ENCODE measurements at regions not wholly inside any gene's neighbourhood (a gene's known extent, or its start where the extent isn't known, plus 50 kb on each side); places are given as distances from the start of the nearest gene placed in this dataset.

DNA sequence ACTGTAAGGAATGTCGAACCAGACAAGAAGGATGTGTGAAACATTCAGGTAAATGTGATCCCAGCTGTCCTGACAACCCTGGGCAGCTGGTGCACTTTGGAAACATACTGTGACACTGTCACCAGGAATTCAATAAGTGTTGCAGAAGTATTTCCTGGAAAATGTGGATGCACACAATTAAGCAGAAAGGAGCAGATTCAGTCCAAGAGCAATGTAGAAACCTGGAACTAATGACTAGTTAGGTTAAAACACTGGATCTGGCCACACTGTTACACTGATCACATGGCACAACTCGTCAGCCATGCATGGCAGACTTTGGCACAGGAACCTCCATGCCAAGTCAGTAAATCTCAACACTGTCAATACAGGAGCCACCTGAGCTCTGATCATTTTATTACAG lies 109.0 kb downstream of the FAM174A start:
- Histone ChIP-seq H3K4me3 (replicated peaks in 1 of 3; ENCODE audit: insufficient read depth in 1 of 3, low read depth in 1 of 3, low read length in 3 of 3) (no peak overlapping the region), H3K36me3 (ENCODE audit: control insufficient read depth in 2 of 2, extremely low read depth in 1 of 2, insufficient read depth in 2 of 2, low read length in 2 of 2) (no peaks in the 10 kb centered on the region), H3K9me1 (replicated peaks; ENCODE audit: control insufficient read depth, extremely low read depth, insufficient read depth, low read length) (no peaks in the 10 kb centered on the region), H3K27me3 (ENCODE audit: control insufficient read depth in 2 of 2, insufficient read depth in 2 of 2, low read length in 2 of 2) (no peaks in the 10 kb centered on the region), H3K9me3 (replicated peaks; ENCODE audit: control insufficient read depth, insufficient read depth, low read length) (no peaks in the 10 kb centered on the region), H3K4me2 (ENCODE audit: insufficient read depth, low read length) (no peak overlapping the region), H3K27ac (ENCODE audit: insufficient read depth, low read depth, low read length) (no peak overlapping the region), H2AFZ (ENCODE audit: low read depth, low read length) (no peak overlapping the region), H4K20me1 (replicated peaks; ENCODE audit: control insufficient read depth, extremely low read depth, insufficient read depth, low read length) (no peaks in the 10 kb centered on the region), H3K4me1 (ENCODE audit: control insufficient read depth, extremely low read depth, insufficient read depth, low read length) (peaks cover 12% of the 10 kb centered on the region), H3K9ac (replicated peaks; ENCODE audit: extremely low read depth, insufficient read depth, low read length) (no peak overlapping the region), H3K79me2 (ENCODE audit: control insufficient read depth, insufficient read depth, low read length) (no peaks in the 10 kb centered on the region)
- intact Hi-C loops (cut with micrococcal nuclease) (loop anchor here (5.0 kb wide), 1 partner anchor 198 kb away; no protein-coding TSS in a partner anchor), dilution Hi-C loops (cut with MboI; ENCODE audit: extremely low pct_ligation_motif_present, low sequenced_read_pairs) (no loop called here)
- FAIRE-seq (no peak), DNase-seq (ENCODE audit: low read depth, low spot score) (no peak)
- BruUV-seq (replicated peaks): no TSS peak
- CTCF ChIA-PET: interaction anchor here (1.0 to 1.8 kb wide), 2 partner anchors 8 to 21 kb away, joined by 3 to 4 read pairs; no protein-coding TSS in a partner anchor
- TF ChIP-seq MYC (IDR thresholded peaks at IDR 0.05; ENCODE audit: low read depth, low read length) (no peak), JUN (IDR thresholded peaks at IDR 0.05; ENCODE audit: borderline replicate concordance, insufficient read depth, insufficient read length, low read depth) (no peak), EZH2 (IDR thresholded peaks at IDR 0.05; ENCODE audit: borderline replicate concordance, low read depth, low read length, severe bottlenecking) (no peak), GATA2 (IDR thresholded peaks at IDR 0.05; ENCODE audit: insufficient read depth, insufficient read length, low read depth, low read length) (no peak), POLR2AphosphoS5 (IDR thresholded peaks at IDR 0.05; ENCODE audit: insufficient read depth, low read depth, low read length) (no peak), POLR2A (IDR thresholded peaks at IDR 0.05; ENCODE audit: low read depth, low read length) (no peak), FOS (IDR thresholded peaks at IDR 0.05; ENCODE audit: borderline replicate concordance, insufficient read depth, low read length) (no peak)
- TF ChIP-seq, protein P1, sequence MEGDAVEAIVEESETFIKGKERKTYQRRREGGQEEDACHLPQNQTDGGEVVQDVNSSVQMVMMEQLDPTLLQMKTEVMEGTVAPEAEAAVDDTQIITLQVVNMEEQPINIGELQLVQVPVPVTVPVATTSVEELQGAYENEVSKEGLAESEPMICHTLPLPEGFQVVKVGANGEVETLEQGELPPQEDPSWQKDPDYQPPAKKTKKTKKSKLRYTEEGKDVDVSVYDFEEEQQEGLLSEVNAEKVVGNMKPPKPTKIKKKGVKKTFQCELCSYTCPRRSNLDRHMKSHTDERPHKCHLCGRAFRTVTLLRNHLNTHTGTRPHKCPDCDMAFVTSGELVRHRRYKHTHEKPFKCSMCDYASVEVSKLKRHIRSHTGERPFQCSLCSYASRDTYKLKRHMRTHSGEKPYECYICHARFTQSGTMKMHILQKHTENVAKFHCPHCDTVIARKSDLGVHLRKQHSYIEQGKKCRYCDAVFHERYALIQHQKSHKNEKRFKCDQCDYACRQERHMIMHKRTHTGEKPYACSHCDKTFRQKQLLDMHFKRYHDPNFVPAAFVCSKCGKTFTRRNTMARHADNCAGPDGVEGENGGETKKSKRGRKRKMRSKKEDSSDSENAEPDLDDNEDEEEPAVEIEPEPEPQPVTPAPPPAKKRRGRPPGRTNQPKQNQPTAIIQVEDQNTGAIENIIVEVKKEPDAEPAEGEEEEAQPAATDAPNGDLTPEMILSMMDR (IDR thresholded peaks at IDR 0.05; ENCODE audit: extremely low read depth in 1 of 2, insufficient read depth in 1 of 2, low read depth in 1 of 2, low read length in 2 of 2): no peak
- TF ChIP-seq, protein P2, sequence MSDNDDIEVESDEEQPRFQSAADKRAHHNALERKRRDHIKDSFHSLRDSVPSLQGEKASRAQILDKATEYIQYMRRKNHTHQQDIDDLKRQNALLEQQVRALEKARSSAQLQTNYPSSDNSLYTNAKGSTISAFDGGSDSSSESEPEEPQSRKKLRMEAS (IDR thresholded peaks at IDR 0.05; ENCODE audit: insufficient read depth, insufficient read length): no peak
- POLR2A ChIA-PET: no interaction called here

Data from endothelial cell of umbilical vein (primary cell).